Choroid plexus epithelial cell (primary cell): ENCODE measurements at regions not wholly inside any gene's neighbourhood (a gene's known extent, or its start where the extent isn't known, plus 50 kb on each side); places are given as distances from the start of the nearest gene placed in this dataset.

Experiments
- DNase-seq: peaks from one replicate; pipeline ENCODE4 v3.0.0-alpha.2; 2010; ENCODE audit warnings: low read depth
- H3K4me3 ChIP-seq: 2 replicates; pipeline ENCODE4 v1.5.1; 2011; ENCODE audit warnings: low read depth, mild to moderate bottlenecking, control low read depth, low read length, moderate library complexity
- TF ChIP-seq, protein P1 (sequence below): conservative IDR thresholded peaks from 2 replicates; pipeline ENCODE4 v1.5.1; 2011; ENCODE audit warnings: low read depth, mild to moderate bottlenecking, control low read depth, inconsistent platforms, low read length, moderate library complexity

DNA sequence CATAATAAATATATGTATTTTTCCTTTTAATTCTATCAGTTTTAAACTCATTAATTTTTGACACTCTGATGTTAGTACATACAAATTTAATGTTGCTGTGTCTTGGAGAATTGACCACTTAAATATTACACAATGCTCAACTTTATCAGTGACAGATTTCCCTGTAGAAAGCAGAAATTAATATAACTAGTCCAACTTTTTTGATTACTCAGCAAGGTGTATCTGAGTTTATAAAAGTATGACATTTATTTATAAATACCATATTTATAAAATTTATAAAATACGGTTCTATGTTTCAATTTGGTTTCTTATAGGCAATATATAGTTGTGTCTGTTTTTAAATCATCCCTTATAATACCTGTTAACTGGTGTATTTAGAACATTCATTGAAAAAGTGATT is 350.0 kb upstream of the EYS start:
- TF ChIP-seq, protein P1, sequence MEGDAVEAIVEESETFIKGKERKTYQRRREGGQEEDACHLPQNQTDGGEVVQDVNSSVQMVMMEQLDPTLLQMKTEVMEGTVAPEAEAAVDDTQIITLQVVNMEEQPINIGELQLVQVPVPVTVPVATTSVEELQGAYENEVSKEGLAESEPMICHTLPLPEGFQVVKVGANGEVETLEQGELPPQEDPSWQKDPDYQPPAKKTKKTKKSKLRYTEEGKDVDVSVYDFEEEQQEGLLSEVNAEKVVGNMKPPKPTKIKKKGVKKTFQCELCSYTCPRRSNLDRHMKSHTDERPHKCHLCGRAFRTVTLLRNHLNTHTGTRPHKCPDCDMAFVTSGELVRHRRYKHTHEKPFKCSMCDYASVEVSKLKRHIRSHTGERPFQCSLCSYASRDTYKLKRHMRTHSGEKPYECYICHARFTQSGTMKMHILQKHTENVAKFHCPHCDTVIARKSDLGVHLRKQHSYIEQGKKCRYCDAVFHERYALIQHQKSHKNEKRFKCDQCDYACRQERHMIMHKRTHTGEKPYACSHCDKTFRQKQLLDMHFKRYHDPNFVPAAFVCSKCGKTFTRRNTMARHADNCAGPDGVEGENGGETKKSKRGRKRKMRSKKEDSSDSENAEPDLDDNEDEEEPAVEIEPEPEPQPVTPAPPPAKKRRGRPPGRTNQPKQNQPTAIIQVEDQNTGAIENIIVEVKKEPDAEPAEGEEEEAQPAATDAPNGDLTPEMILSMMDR: no peak
- no peak overlapping the region for H3K4me3 ChIP-seq
- no peak for DNase-seq

DNA sequence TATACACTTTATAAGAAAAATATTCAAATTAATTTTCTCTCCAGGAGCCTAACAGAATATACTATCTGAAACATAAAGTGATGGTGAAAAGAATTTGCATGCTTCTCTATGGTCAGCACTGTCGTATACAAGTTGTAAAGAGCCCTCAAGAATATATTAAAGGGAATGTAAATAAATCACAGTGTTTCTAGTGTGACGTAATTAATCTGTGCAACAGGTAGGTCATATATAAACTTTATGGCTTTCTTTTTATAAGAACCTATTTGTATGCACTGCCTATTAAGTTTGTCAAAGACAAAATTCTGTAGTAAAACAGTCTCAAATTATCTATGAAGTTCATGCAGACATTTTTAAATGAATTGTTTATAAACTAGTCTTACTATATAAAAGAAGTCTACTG is 347.9 kb upstream of the EYS start:
- TF ChIP-seq, protein P1: no peak
- no peak overlapping the region for H3K4me3 ChIP-seq
- DNase-seq: no peak

- TF ChIP-seq, protein P1: no peak
- no peak for DNase-seq
- no peak overlapping the region for H3K4me3 ChIP-seq
Observed at GRCh38 chr6:66051812-66052211, 344.8 kb upstream of the EYS start.

DNA sequence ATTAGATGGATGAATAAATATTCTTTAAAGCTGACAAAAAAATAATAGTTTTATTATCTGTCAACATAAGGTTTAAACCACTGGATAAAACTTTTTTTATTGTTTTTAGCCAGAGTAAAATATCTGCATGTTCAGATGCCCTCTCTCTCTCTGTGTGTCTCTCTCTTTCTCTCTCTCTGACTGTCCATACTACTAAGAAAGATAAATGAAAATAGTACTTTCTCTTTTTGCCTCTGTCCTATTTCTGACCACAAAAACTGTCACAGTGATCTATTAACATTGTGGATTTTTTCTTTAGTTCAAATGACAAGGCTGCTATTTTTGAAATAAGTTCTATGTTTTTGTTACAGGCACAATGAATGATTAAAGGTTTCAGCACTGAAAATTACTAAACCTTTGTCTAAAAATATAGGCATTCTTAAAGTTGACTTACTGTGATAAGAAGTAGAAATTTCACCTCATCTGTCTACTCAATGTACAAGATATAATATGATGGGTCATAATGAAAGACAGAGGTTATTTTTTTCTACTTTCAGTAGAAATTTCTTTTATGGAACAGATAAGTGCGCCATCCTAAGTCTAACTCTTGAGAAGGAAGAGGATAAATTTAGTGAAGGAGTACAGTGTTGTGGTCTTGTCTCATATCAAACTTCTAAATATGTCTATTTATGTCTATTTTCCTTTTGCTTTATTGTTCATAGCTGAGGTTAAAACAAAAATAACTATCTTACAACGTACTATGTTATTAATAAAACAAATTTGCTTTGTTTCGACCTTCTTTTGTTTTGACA is 341.9 kb upstream of the EYS start:
- H3K4me3 ChIP-seq: no peak overlapping the region
- no peak for DNase-seq
- TF ChIP-seq, protein P1: no peak

DNA sequence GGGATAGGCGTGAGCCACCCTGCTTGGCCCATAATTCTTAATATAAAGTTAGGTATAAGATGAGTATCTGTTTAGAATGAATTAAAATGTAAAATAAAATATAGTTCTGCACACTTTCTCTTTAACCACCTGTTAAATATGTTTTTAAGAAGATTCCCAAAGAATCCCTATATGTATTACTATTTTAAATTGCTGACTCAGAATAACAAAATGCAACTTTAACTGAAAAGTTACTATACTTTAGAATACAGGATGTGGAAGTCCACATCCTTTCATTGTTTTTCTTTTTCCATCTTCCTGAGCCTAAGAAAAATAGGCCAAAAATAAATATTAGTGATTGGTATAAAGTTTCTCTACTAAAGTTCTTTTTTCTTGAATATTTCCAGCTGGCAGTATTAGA is 325.6 kb upstream of the EYS start:
- TF ChIP-seq, protein P1: no peak
- no peak for DNase-seq
- no peak overlapping the region for H3K4me3 ChIP-seq

- H3K4me3 ChIP-seq: no peak overlapping the region
- DNase-seq: no peak
- TF ChIP-seq, protein P1: no peak
Observed at GRCh38 chr6:66029391-66029790, 322.4 kb upstream of the EYS start.

DNA sequence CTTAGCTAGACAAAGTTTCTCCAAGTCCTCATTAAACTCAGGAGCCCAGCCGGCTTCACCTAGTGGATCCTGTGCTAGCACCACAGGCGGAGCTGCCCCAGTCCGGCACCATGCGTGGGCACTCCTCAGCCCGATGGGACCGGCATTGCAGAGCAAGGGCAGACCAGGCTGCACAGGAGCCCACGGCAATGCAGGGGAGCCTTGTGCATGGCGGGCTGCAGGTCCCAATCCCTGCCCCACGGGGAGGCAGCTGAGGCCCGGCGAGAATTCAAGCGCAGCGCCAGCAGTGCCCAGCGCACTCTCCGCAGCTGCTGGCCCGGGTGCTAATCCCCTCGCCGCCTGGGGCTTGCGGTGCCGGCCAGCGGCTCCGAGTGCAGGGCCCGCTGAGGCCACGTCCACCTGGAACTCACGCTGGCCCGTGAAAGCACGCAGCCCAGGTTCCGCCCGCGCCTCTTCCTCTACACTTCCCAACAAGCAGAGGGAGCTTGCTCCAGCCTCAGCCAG is 292.3 kb upstream of the EYS start:
- H3K4me3 ChIP-seq: no peak overlapping the region
- DNase-seq: no peak
- TF ChIP-seq, protein P1: no peak
